Lower leg skin (tissue), 3 donors: ENCODE measurements at regions not wholly inside any gene's neighbourhood (a gene's known extent, or its start where the extent isn't known, plus 50 kb on each side); places are given as distances from the start of the nearest gene placed in this dataset.

Source experiments
- CTCF ChIP-seq, 3 donors: fragments of 450-650 bp; IDR thresholded peaks; one replicate each; pipeline ENCODE4 v1.5.1; 2016; ENCODE audit warnings: antibody characterized with exemption in 3 of 3, mild to moderate bottlenecking in 3 of 3, moderate library complexity in 2 of 3
- POLR2A ChIP-seq, 2 donors: fragments of 450-650 bp; IDR thresholded peaks; one replicate each; pipeline ENCODE4 v1.6.1; 2016 to 2017; ENCODE audit warnings: antibody characterized with exemption in 2 of 2, mild to moderate bottlenecking in 1 of 2, moderate library complexity in 1 of 2

- TF ChIP-seq CTCF (IDR thresholded peaks at IDR 0.05) (no peak), POLR2A (IDR thresholded peaks at IDR 0.05) (no peak)
These were observed 1037.0 kb upstream of the CDH18 start for GRCh38 chr5:21024966-21025365.
